Astrocyte of the hippocampus (primary cell): ENCODE measurements at regions not wholly inside any gene's neighbourhood (a gene's known extent, or its start where the extent isn't known, plus 50 kb on each side); places are given as distances from the start of the nearest gene placed in this dataset.
A peak's percentile ranks its signal among the peaks of the same experiment; 100 is the strongest.
"Not testable (repeated sequence)": the region's sequence is repeated elsewhere in the genome, so short reads cannot be mapped to it uniquely, and the experiment has no call there.

Experiments used
- DNase-seq: peaks from one replicate; pipeline ENCODE4 v3.0.0; 2011; ENCODE audit warnings: low read depth, low spot score

DNA sequence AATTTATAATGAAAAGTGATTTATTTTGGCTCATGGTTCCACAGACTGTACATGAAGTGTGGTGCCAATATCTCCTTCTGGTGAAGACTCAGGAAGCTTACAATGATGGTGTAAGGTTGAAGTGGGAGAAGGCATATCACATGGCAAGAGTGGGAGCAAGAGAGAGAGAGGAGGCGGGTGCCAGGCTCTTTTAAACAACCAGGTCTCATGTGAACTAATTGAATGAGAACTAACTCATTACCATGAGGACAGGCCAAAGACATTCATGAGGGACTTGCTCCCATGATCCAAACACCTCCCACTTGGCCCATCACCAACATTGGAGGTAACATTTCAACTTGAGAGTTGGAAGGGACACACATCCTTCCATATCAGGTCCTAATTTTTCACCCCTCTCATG, 155.2 kb downstream of the SLC38A4 start:
- no peak for DNase-seq

DNA sequence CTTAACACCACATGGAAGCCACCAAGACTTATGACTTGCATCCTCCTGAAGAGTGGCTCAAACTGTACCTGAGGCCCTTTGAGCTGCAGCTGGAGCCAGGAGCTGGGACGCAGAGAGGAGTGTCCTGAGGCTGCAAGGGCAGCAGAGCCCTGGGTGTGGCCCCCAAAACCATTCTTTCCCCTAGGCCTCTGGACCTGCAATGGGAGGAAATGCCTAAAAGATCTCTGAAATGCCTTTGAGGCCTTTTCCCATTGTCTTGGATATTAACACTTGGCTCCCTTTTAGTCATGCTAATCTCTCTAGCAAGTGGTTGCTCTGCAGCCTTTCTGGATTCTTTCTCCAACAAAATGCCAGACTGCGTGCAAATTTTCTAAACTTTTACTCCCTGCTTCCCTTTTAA, 156.1 kb downstream of the SLC38A4 start:
- no peak for DNase-seq

DNA sequence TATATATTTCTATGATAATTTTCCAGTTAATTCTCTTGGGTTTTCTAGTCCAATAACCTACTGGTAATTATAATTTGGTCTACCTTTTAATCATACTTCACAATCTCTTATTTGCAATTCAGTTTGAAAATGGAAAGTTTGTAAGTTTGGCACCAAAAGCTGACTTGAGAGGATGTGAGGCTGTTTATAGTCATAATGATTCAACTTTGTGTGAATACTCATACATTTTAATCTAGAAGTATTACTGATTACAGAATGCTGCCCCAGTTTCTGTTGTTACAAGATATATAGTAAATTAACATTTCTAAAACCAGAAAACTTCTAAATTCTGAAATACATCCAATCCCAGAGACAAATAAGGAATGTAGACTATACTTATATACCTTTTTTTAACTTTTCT, 158.2 kb downstream of the SLC38A4 start:
- DNase-seq: no peak

DNA sequence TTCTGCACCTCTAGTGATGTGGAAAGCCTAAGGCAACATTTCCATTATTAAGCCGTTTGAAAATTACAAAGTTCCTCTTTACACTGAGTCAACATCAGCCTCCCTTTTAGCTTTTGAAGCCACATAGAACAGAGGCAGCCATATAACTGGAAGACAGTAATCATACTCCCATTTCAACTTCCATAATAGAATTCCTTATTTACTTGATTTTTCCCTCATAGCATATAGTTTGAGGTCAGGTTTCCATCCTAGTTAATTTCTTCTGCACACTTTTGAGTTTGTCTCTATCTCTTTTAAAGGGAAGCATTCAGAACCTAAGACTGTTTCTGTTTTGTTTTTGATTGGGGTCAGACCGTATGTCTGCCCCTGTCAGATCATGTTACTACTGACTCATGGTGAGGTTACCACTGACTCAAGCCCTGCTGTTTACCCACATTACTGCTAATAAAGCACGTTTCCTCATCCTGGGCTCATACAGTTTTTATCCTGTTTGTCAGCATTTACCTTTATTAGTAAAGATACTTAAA, 161.0 kb downstream of the SLC38A4 start:
- peak; percentile 78 for DNase-seq

DNA sequence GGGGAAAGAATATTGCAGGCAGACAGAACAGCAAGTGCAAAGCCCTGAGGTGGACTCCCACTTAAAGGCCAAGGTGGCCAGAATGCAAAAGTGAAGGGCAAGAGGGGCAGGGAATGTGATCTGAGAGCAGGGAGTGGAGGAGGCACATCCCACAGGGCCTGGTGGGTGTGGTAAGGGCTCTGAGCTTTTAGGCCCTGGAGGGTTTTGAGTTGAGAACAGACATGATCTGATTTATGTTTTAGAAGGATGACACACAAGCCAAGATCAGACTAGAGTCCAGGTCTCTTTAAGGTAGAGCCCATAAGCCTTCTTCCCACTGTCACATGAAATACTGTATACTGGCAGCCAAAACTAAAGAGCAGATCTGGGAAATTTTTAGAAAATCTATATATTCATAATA, 162.5 kb downstream of the SLC38A4 start:
- no peak for DNase-seq

DNA sequence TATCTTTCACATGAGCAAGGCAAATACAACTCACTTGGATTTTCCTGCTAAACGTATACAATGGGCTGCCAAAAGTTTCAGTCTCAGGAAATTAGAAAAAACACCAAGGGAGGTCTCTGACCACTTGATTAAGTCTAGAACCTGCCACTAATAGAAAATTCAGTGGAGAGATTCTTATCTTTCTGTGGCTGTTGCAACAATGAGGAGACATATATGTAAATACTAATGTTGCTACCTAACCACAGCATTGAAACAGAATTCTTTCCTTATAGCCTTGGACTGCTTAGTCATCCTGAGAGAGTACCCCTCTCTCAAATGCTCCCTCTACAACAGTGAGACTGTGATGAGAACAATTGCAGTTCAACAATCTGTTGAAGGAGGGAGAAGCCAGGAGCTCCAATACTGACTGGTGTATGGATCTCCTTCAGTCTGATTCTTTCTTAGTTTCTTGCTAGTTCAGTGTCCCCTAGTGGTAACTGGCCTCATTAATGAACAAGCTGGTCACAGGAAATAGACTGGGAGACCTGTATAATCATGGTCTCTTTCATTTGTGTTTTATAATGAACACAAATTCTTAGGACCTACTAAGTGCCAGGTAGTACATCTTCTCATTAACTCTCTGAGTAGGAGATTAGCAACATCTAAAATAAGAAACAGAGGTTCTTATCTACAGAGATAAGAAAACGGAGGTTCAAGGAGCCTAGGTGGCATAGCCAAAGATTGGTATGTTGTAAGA, 164.5 kb downstream of the SLC38A4 start:
- DNase-seq: peak; percentile 85

DNA sequence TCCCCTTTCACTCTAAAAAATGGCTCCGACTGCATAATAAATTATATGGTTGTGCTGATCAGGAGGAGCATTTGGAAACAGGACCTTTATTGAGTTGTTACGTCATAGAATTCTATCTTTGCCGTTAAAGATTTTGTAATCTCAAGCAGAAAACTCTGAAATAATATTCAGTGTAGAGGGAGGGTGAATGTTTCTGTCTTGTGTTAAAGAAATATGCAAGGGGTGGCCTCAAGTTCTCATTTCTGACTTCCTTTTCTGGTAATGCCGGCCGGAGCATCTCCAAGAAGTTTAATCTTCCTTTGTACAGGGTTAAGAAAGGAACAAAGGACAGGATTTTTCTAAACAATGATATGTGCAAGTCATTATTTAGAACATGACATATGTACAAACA, 165.1 kb downstream of the SLC38A4 start:
- no peak for DNase-seq

DNA sequence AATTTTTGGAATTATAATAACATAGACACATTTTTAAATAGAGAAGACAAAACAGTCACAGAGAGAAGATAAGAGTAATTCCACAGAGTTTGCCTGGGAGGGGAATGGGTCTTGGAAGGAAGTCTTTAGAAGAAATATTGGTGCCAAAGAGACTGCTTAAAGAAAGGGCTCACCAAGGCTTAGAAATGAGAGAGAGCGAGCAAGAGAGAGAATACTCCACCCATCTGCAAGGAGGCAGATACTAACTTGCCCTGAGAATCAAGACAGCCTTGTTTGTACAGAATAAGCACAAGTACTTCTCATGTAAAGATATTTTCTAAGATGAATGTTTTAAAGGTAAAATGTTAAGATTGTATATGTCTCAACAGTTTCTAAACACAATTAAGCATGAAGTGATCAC, 165.5 kb downstream of the SLC38A4 start:
- no peak for DNase-seq

DNA sequence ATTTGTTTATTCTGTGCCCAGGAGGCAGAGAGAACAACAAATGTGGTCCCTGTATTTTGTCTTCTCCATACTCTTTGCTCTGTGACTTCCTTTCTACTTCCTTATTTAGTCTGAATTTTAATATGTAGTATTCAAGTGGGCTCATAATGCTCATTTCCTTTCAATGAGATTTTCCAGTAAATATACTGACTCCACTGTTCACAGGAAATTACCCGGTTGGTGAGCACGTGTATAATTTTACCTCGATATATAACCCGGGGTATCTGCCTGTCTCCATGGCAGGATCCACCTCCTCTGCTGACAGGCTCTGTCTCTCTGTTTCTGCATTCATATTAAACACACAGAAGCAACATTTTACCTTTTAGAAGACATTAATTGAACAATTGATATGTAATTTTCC, 166.0 kb downstream of the SLC38A4 start:
- no peak for DNase-seq

DNA sequence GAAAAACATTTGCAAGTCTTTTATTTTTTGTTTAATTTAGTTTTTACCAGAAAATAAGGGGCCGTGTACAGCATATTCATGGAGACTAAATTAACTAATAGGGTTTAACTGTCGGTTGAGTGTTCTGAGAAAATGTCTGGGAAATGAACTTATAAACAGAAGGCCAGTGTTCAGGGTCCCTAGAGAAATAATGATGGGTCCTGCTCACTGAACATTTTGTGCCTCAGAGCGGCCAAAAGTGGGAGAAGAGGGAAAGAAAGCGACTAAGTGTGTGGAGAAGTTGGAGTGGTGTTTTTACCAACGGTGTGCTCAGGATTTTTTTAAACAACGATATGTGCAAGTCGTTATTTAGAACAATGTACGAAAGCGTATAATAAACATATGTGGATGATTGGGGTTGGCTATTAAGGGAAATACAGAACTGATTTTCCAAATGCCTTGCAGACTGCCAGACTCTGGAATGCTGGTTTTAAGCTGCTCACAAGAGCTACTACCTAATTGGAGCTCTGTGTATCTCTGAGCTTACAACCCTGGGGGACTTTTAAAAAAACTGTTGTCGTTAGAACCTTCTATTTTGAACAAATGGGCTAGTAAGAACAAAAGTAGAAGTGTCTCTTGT, 166.7 kb downstream of the SLC38A4 start:
- peak; percentile 32 for DNase-seq

DNA sequence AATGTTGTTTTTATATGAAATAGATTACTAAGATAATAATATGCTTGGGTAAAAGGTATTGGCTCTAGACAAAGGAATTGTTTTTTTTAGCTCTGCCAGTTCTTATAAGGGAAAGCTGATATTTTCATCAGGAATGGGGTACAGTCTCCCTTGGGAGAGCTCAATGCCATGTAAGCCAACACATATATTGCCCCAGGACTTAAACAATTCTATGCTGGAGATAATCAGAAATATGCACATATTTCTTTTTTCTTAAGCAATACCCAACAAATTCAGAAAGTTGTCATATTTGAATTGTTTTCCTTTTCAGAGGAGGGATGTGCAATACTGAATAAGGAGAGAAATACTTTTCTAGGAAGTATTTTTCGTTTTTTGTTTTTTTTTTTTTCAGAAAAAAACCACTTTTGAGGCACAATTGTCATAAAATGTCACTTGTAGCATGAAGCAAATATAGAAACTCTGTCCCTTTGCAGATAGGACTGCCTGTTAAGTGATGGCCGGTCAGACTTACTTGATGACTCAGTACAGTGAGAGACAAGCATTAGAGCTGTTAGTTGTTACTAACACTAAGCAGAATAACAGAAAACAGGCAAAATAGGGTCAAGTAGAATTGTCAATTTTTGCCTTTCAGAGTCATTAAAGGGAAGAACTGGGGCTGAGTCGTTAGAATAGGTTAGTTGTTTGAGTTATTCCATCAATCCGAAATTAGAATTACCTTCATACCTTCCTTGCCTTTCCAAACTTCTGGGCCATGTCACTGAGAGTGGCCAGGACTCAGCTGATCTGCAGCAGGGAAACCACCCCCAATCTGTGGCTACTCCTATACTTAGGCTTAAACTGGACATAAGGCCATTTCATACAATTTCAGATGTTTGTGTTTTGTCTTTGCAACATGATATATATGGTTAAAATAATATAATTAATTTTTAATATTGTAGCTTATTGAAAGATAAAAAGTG, 168.1 kb downstream of the SLC38A4 start:
- DNase-seq: peak; percentile 25

DNA sequence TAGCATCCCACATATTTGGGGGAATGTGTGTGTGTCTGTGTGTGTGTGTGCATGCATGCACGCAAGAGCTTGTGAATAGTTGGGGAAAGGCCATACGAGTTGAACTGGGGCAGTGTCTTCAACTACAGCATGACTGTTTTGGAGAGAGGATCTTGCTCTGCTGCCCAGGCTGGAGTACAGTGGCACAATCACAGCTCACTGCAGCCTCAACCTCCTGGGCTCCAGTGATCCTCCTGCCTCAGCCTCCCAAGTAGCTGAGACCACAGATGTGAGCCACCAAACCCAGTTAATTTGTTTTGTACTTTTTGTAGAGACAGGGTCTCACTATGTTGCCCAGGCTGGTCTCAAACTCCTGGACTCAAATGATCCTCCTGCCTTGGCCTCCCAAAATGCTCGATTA, 169.8 kb downstream of the SLC38A4 start:
- DNase-seq: not testable (repeated sequence)

DNA sequence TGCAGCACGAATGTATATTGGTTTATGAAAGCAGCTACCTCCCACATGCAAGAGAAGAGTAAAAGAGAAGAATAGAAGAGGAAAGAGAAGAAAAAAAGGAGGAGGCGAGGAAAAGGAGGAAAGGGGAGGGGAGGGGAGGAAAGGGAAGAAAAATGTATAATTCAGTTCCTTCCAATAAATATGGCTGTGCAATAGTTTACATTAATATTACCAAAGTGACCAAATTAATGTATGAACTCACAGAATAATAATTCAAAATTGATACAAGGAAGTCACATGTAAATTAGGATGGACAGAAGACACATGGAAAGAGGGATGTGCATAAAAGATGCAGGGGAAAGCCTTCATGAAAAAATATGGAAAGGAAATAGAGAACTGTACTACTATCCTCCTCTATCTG, 172.5 kb downstream of the SLC38A4 start:
- no peak for DNase-seq

DNA sequence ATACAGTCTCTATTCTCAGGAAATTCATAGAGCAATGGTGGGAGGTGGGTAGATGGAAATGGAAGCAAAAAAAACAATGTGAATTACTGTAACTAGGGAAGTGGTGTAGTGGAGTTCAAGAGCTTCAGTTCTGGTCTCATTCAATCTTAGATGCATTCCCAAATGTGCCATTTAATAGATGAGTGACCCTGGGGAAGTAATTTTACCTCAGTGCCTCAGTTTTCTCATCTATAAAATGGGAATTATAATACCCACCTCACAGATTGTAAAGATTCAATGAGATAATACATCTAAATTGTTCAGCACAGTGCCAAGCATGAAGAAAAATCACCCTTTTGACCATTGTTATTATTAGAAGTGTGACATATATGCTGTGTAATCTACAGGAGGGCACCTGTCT, 173.1 kb downstream of the SLC38A4 start:
- no peak for DNase-seq

DNA sequence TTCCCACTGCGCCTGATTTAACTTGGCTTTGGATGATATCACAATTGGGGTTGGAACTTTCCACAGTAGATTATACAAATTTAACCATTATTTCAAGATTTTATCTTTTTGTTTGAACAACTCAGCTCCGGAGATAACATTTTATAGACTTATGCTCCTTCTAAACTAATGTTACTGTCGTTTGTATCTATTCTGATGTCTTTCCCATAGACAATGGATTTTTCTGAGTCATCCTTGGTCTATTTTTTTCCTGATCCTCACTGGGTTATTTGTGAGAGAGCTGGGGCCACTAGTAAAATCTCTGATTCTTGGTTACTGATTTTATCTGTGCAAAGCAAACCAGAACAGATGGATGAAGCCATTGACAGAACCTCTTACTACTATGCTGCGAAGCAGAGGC, 175.1 kb downstream of the SLC38A4 start:
- DNase-seq: no peak

DNA sequence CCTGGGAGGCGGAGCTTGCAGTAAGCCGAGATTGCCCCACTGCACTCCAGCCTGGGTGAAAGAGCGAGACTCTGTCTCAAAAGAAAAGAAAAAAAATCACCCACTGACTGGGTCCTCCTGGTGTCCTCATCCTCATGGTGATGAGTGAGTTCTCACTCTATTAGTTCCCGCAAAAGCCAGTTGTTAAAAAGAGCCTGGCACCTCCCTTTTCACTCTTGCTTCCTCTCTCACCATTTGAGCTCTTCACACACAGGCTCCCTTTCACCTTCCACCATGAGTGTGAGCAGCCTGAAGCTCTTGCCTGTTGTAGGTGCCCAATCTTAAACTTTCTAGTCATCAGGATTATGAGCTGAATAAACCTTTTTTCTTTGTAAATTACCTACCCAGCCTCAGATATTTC, 176.4 kb downstream of the SLC38A4 start:
- no peak for DNase-seq

DNA sequence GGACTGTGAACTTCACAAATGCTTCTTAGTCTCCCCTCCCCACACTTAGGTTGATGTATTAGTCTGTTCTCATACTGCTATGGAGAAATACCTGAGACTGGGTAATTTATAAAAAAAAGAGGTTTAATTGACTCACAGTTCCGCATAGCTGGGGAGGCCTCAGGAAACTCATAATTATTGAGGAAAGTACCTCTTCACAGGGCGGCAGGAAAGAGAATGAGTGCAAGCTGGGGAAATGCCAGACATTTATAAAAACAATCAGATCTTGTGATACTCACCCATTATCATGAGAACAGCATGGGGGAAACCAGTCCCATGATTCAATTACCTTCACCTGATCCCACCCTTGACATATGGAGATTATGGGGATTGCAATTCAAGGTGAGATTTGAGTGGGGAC, 178.8 kb downstream of the SLC38A4 start:
- no peak for DNase-seq

DNA sequence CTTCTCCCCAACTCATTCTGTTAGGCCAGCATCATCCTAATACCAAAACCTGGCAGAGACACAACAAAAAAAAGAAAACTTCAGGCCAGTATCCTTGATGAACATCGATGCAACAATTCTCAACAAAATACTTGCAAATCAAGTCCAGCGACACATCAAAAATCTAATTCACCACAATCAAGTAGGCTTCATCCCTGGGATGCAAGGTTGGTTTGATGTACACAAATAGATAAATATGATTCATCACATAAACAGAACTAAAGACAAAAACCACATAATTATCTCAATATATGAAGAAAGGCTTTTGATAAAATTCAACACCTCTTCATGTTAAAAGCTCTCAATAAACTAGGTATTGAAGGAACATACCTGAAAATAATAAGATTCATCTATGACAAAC, 184.1 kb downstream of the SLC38A4 start:
- DNase-seq: not testable (repeated sequence)

DNA sequence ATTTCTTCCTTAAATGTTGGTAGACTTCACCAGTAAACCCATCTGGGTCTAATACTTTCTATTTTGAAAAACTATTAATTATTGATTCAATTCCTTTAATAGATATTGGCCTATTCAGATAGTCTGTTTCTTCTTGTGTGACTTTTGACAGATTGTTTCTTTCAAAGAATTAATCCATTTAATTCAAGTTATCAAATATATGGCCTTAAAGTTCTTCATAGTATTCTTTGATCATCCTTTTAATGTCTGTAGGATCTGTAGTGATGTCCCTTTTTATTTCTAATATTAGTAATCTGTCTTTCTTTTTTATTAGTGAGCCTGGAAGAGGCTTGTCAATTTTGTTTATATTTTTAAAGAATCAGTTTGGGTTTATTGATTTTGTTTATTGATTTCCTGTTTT, 190.0 kb downstream of the SLC38A4 start:
- no peak for DNase-seq

DNA sequence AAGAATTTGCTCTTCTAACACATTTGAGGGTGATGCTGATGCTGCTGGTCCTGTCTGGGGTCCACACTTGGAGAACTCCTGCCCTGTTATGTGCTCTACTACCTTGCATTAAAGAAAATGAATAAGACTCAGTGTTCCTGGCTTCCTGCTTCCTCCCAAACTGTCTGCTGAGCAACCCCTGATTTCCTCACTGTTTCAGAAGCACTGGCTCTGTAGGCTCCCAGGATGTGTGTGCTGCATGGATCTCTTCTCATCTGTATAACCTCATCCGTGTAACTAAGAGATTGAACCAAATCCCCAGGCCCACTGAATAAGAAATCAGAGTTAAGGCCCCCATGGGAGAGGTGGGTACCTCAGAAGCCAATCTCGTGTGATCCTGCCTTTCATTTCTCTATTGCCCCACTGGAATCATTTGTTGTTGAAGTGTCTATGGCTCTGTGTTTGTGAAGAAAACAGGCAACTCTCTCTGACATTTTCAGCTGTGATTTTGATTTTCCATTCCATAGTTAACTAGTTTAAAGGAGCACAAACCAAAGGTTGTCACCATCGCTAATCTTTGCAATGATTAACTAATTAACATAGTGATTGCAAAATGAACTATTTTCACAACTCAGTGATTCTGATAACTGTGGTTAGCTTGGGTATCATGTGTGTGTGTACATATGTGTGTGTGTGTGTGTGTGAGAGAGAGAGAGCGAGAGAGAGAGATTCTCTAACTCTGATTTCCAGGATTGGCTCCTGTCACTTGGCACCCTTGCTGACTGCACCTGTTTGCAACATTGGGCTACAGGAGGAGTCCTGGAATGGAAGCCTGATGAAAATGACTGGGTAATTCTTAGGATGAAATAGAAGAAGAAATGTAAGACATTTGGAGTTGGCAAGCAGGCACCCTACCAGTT, 196.2 kb downstream of the SLC38A4 start:
- DNase-seq: no peak

DNA sequence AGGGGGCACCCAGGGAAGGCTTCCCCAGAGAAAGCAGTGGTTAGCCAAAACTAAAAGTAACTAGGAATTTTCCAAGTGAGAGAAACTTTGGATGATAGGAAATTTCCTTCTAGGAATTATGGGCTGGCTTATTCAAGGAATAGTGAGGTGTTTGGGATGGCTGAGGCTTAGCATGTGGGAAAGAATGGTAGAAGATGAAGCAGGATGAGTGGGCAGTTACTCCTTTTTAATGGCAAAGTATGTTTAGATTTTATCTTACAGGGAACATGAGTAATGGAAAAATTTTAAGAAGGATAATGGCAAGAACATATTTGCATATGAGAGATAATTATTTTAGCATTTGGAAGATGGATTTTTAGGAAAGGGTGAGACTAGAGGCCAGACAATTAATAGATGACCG, 197.6 kb downstream of the SLC38A4 start:
- no peak for DNase-seq
